Endothelial cell of umbilical vein (primary cell): ENCODE measurements at regions not wholly inside any gene's neighbourhood (a gene's known extent, or its start where the extent isn't known, plus 50 kb on each side); places are given as distances from the start of the nearest gene placed in this dataset.

Experiments used
- BruUV-seq: library from RNA; stranded (reverse); fragments of 400-500 nt; replicated peaks from 2 replicates; lab custom pipeline; 2021; lab: Mats Ljungman, UMichigan
- CTCF ChIA-PET: fragments of 300-600, 350-600 bp; sonication (Branson Sonifier 250); formaldehyde crosslinking; loops from one replicate; lab custom pipeline; 2021; ENCODE audit warnings: antibody characterized with exemption, inconsistent platforms; lab: Charles Lee
- POLR2A ChIA-PET: fragments of 300-600, 350-600 bp; sonication (Branson Sonifier 250); formaldehyde crosslinking; loops from one replicate; lab custom pipeline; 2021; ENCODE audit warnings: antibody characterized with exemption, inconsistent platforms; lab: Charles Lee
- DNase-seq: peaks from one replicate; pipeline ENCODE4 v3.0.0-alpha.2; 2011; ENCODE audit warnings: low read depth, low spot score
- FAIRE-seq: peaks from 2 replicates; lab custom pipeline; 2011; peaks lifted over from hg19 to GRCh38; lab: Jason Lieb, UNC
- H2AFZ ChIP-seq: 2 replicates; pipeline ENCODE4 v1.6.0; 2012; ENCODE audit warnings: low read depth, low read length, control low read depth, inconsistent platforms
- H3K27ac ChIP-seq: 2 replicates; pipeline ENCODE4 v1.5.1; 2011; ENCODE audit warnings: low read depth, mild to moderate bottlenecking, control low read depth, low read length, moderate library complexity; ENCODE audit not compliant: insufficient read depth
- H3K27me3 ChIP-seq, 2 experiments: 2 replicates each; pipeline versions ENCODE4 v1.6.0 to v1.6.1; 2011; ENCODE audit warnings: low read length in 2 of 2, mixed read lengths in 1 of 2; ENCODE audit not compliant: control insufficient read depth in 2 of 2, insufficient read depth in 2 of 2
- H3K36me3 ChIP-seq, 2 experiments: 2 replicates in 1 of 2; 3 replicates in 1 of 2; pipeline ENCODE4 v1.5.1; 2011; ENCODE audit warnings: low read length in 2 of 2, mild to moderate bottlenecking in 1 of 2, moderate library complexity in 1 of 2; ENCODE audit not compliant: control insufficient read depth in 2 of 2, insufficient read depth in 2 of 2; ENCODE audit errors: extremely low read depth in 1 of 2
- H3K4me1 ChIP-seq: 3 replicates; pipeline ENCODE4 v1.5.1; 2011; ENCODE audit warnings: mild to moderate bottlenecking, low read length; ENCODE audit not compliant: control insufficient read depth, insufficient read depth; ENCODE audit errors: extremely low read depth
- H3K4me2 ChIP-seq: 2 replicates; pipeline ENCODE4 v1.6.1; 2011; ENCODE audit warnings: low read length, control low read depth, mixed read lengths; ENCODE audit not compliant: insufficient read depth
- H3K4me3 ChIP-seq, 3 experiments: fragments of 200-600 bp in 1 of 3; sonication (generic), shearing (Covaris generic) in 1 of 3; replicated peaks in 1 of 3; 2 replicates each; pipeline ENCODE4 v1.5.1; 2011 to 2016; ENCODE audit warnings: control low read depth in 3 of 3, low read length in 3 of 3, mild to moderate bottlenecking in 2 of 3, inconsistent platforms in 1 of 3, low read depth in 1 of 3, moderate library complexity in 1 of 3; ENCODE audit not compliant: insufficient read depth in 1 of 3
- H3K79me2 ChIP-seq: 2 replicates; pipeline ENCODE4 v1.6.0; 2012; ENCODE audit warnings: low read length, inconsistent platforms; ENCODE audit not compliant: control insufficient read depth, insufficient read depth
- H3K9ac ChIP-seq: replicated peaks from 2 replicates; pipeline ENCODE3; 2011; ENCODE audit warnings: low read length, control low read depth; ENCODE audit not compliant: insufficient read depth; ENCODE audit errors: extremely low read depth
- H3K9me1 ChIP-seq: replicated peaks from 3 replicates; pipeline ENCODE4 v1.6.0; 2011; ENCODE audit warnings: mild to moderate bottlenecking, low read length; ENCODE audit not compliant: control insufficient read depth, insufficient read depth; ENCODE audit errors: extremely low read depth
- H3K9me3 ChIP-seq: replicated peaks from 2 replicates; pipeline ENCODE4 v1.5.1; 2012; ENCODE audit warnings: low read length, inconsistent platforms; ENCODE audit not compliant: control insufficient read depth, insufficient read depth
- H4K20me1 ChIP-seq: replicated peaks from 2 replicates; pipeline ENCODE3; 2011; ENCODE audit warnings: mild to moderate bottlenecking, low read length; ENCODE audit not compliant: control insufficient read depth, insufficient read depth; ENCODE audit errors: extremely low read depth
- CTCF ChIP-seq, 2 donors: IDR thresholded peaks; 1 replicate in 1 of 2; 2 replicates in 1 of 2; pipeline ENCODE4 v1.5.1; 2011; ENCODE audit warnings: low read length in 2 of 2, mild to moderate bottlenecking in 2 of 2, moderate library complexity in 2 of 2, control low read depth in 1 of 2, inconsistent platforms in 1 of 2, low read depth in 1 of 2; ENCODE audit not compliant: insufficient read depth in 1 of 2; ENCODE audit errors: extremely low read depth in 1 of 2
- EZH2 ChIP-seq: IDR thresholded peaks from 2 replicates; pipeline ENCODE4 v1.6.1; 2012; ENCODE audit warnings: borderline replicate concordance, low read depth, mild to moderate bottlenecking, moderate library complexity, low read length, inconsistent platforms; ENCODE audit not compliant: severe bottlenecking
- FOS ChIP-seq: IDR thresholded peaks from 2 replicates; pipeline ENCODE4 v1.6.1; 2011; ENCODE audit warnings: mild to moderate bottlenecking, low read length, moderate library complexity, borderline replicate concordance; ENCODE audit not compliant: insufficient read depth
- GATA2 ChIP-seq: IDR thresholded peaks from 2 replicates; pipeline ENCODE4 v1.7.0; 2011; ENCODE audit warnings: low read depth, mild to moderate bottlenecking, moderate library complexity, mixed read lengths, low read length; ENCODE audit not compliant: insufficient read length, insufficient read depth
- JUN ChIP-seq: IDR thresholded peaks from 2 replicates; pipeline ENCODE4 v1.6.1; 2011; ENCODE audit warnings: borderline replicate concordance, low read depth; ENCODE audit not compliant: insufficient read length, insufficient read depth
- MAX ChIP-seq: IDR thresholded peaks from 2 replicates; pipeline ENCODE4 v1.6.1; 2011; ENCODE audit not compliant: insufficient read depth, insufficient read length
- MYC ChIP-seq: IDR thresholded peaks from one replicate; pipeline ENCODE4 v1.6.1; 2011; ENCODE audit warnings: mild to moderate bottlenecking, low read depth, low read length
- POLR2A ChIP-seq: IDR thresholded peaks from 2 replicates; pipeline ENCODE4 v1.6.1; 2012; ENCODE audit warnings: low read depth, mild to moderate bottlenecking, control low read depth, low read length
- POLR2AphosphoS5 ChIP-seq: IDR thresholded peaks from 2 replicates; pipeline ENCODE4 v1.6.1; 2012; ENCODE audit warnings: low read depth, mild to moderate bottlenecking, control low read depth, low read length, moderate library complexity; ENCODE audit not compliant: insufficient read depth
- dilution Hi-C: fragments of 300-500 bp; cut with MboI; formaldehyde crosslinking; loops from one replicate; pipeline ENCODE4 v1.15.0; 2019; ENCODE audit warnings: low sequenced_read_pairs; ENCODE audit not compliant: extremely low pct_ligation_motif_present
- intact Hi-C: fragments of 100-400 bp; cut with micrococcal nuclease; formaldehyde crosslinking; loops from one replicate; pipeline ENCODE4 v1.10.0; 2022

- dilution Hi-C loops, result no loop called here
Observed at GRCh38 chr10:64444163-64444562, 923.0 kb downstream of the REEP3 start.

More at GRCh38 chr10:64444163-64444562, 923.0 kb downstream of the REEP3 start:
- Histone ChIP-seq H3K27me3 (no peaks in the 10 kb centered on the region), H3K9me3 (no peaks in the 10 kb centered on the region), H3K9me1 (no peaks in the 10 kb centered on the region), H3K79me2 (no peaks in the 10 kb centered on the region), H3K36me3 (no peaks in the 10 kb centered on the region), H3K27ac (no peak overlapping the region), H3K4me1 (no peaks in the 10 kb centered on the region), H3K4me2 (no peak overlapping the region), H2AFZ (no peak overlapping the region), H3K9ac (no peak overlapping the region), H4K20me1 (no peaks in the 10 kb centered on the region), H3K4me3 (no peak overlapping the region)
- ChIA-PET CTCF (no interaction called here), POLR2A (no interaction called here)
- no peak for TF ChIP-seq CTCF (IDR thresholded peaks at IDR 0.05; ENCODE audit: extremely low read depth in 1 of 2, insufficient read depth in 1 of 2, low read depth in 1 of 2, low read length in 2 of 2)
- no peak for TF ChIP-seq GATA2
- no peak for TF ChIP-seq MYC
- no peak for TF ChIP-seq JUN
- no peak for TF ChIP-seq EZH2
- no peak for TF ChIP-seq FOS
- TF ChIP-seq POLR2AphosphoS5, result no peak
- TF ChIP-seq MAX, result no peak
- no peak for TF ChIP-seq POLR2A
- no TSS peak for BruUV-seq
- intact Hi-C loops, result no loop called here
- DNase-seq (no peak), FAIRE-seq (no peak)
